ENCODE measurements at regions not wholly inside any gene's neighbourhood (a gene's known extent, or its start where the extent isn't known, plus 50 kb on each side); places are given as distances from the start of the nearest gene placed in this dataset.

- no peak for DNase-seq (ENCODE audit: low read depth)
These were observed 715.1 kb upstream of the API5 start for GRCh38 chr11:42596576-42597145.

- no peak for DNase-seq (ENCODE audit: low read depth)
These were observed 713.5 kb upstream of the API5 start for GRCh38 chr11:42598341-42598740.

- DNase-seq (ENCODE audit: low read depth) = no peak
These were observed 691.0 kb upstream of the API5 start for GRCh38 chr11:42620796-42621195.

- DNase-seq (ENCODE audit: low read depth) = no peak
These were observed 685.8 kb upstream of the API5 start for GRCh38 chr11:42625757-42626665.

GRCh38 chr11:42631220-42631843 is 680.5 kb upstream of the API5 start:
- DNase-seq (ENCODE audit: low read depth) = no peak

- DNase-seq (ENCODE audit: low read depth) = no peak
These were observed 664.8 kb upstream of the API5 start for GRCh38 chr11:42646959-42647358.

GRCh38 chr11:42647993-42648392 is 663.8 kb upstream of the API5 start:
- no peak for DNase-seq (ENCODE audit: low read depth)

GRCh38 chr11:42651621-42652020 is 660.2 kb upstream of the API5 start:
- no peak for DNase-seq (ENCODE audit: low read depth)

GRCh38 chr11:42657169-42657568 is 654.6 kb upstream of the API5 start:
- DNase-seq (ENCODE audit: low read depth) = no peak

- no peak for DNase-seq (ENCODE audit: low read depth)
These were observed 649.9 kb upstream of the API5 start for GRCh38 chr11:42661942-42662341.

GRCh38 chr11:42669248-42669976 is 642.4 kb upstream of the API5 start:
- DNase-seq (ENCODE audit: low read depth) = no peak

- DNase-seq (ENCODE audit: low read depth) = no peak
These were observed 637.4 kb upstream of the API5 start for GRCh38 chr11:42674436-42674835.

- no peak for DNase-seq (ENCODE audit: low read depth)
These were observed 604.3 kb upstream of the API5 start for GRCh38 chr11:42707541-42707940.

GRCh38 chr11:42709216-42709615 is 602.6 kb upstream of the API5 start:
- no peak for DNase-seq (ENCODE audit: low read depth)

GRCh38 chr11:42713279-42713678 is 598.5 kb upstream of the API5 start:
- no peak for DNase-seq (ENCODE audit: low read depth)

- no peak for DNase-seq (ENCODE audit: low read depth)
These were observed 598.0 kb upstream of the API5 start for GRCh38 chr11:42713753-42714152.

GRCh38 chr11:42720716-42721563 is 590.9 kb upstream of the API5 start:
- no peak for DNase-seq (ENCODE audit: low read depth)

- DNase-seq (ENCODE audit: low read depth) = no peak
These were observed 583.9 kb upstream of the API5 start for GRCh38 chr11:42727879-42728278.

GRCh38 chr11:42762348-42762747 is 549.4 kb upstream of the API5 start:
- no peak for DNase-seq (ENCODE audit: low read depth)

- no peak for DNase-seq (ENCODE audit: low read depth)
These were observed 546.9 kb upstream of the API5 start for GRCh38 chr11:42764936-42765335.

GRCh38 chr11:42768576-42768975 is 543.2 kb upstream of the API5 start:
- no peak for DNase-seq (ENCODE audit: low read depth)

All from GM04503 (cell line).